PC-3 (cell line): ENCODE measurements at regions not wholly inside any gene's neighbourhood (a gene's known extent, or its start where the extent isn't known, plus 50 kb on each side); places are given as distances from the start of the nearest gene placed in this dataset.

ENCODE experiments used
- ATAC-seq: fragments of 200-7000 bp; cut with Tn5 transposase; 2 replicates; pipeline ENCODE4 v1.9.1; 2020; ENCODE audit warnings: mild to moderate bottlenecking, moderate library complexity
- BruUV-seq: library from RNA; stranded (reverse); fragments of 400-500 nt; replicated peaks from 2 replicates; lab custom pipeline; 2021; lab: Mats Ljungman, UMichigan
- CTCF ChIA-PET: fragments of 300-600 bp; sonication (Branson Sonifier 250); formaldehyde crosslinking; loops from one replicate; lab custom pipeline; 2022; ENCODE audit warnings: antibody characterized with exemption; lab: Charles Lee
- POLR2A ChIA-PET: fragments of 300-600 bp; sonication (Branson Sonifier 250); formaldehyde crosslinking; loops from one replicate; lab custom pipeline; 2022; ENCODE audit warnings: antibody characterized with exemption; ENCODE audit not compliant: unreplicated experiment; lab: Charles Lee
- DNase-seq: peaks from one replicate; pipeline ENCODE4 v3.0.0-alpha.2; 2015
- H2AFZ ChIP-seq: fragments of 300-600 bp; sonication (generic); 2 replicates; pipeline ENCODE4 v1.6.0; 2016; ENCODE audit warnings: antibody characterized with exemption, low read length
- H3F3A ChIP-seq: fragments of 300-600 bp; sonication (generic); one replicate; pipeline ENCODE4 v1.6.0; 2017; ENCODE audit warnings: antibody characterized with exemption, low read length, control low read depth, mild to moderate bottlenecking; ENCODE audit not compliant: unreplicated experiment
- H3K27ac ChIP-seq: fragments of 300-600 bp; sonication (generic); 2 replicates; pipeline ENCODE4 v1.5.1; 2016; ENCODE audit warnings: mild to moderate bottlenecking, low read length
- H3K27me3 ChIP-seq: fragments of 300-600 bp; sonication (generic); 2 replicates; pipeline ENCODE4 v1.6.1; 2016; ENCODE audit warnings: low read length, mixed read lengths
- H3K36me3 ChIP-seq: fragments of 300-600 bp; sonication (generic); 2 replicates; pipeline ENCODE4 v1.6.1; 2016; ENCODE audit warnings: low read depth, mixed run types, low read length, mixed read lengths
- H3K4me1 ChIP-seq: fragments of 300-600 bp; sonication (generic); 2 replicates; pipeline ENCODE4 v1.5.1; 2016; ENCODE audit warnings: low read length; ENCODE audit not compliant: insufficient read depth
- H3K4me2 ChIP-seq: fragments of 300-600 bp; sonication (generic); 2 replicates; pipeline ENCODE4 v1.6.0; 2016; ENCODE audit warnings: low read length
- H3K4me3 ChIP-seq: fragments of 300-600 bp; sonication (generic); 2 replicates; pipeline ENCODE4 v1.5.1; 2016; ENCODE audit warnings: mild to moderate bottlenecking, low read length, mixed read lengths
- H3K79me2 ChIP-seq: fragments of 300-600 bp; sonication (generic); 2 replicates; pipeline ENCODE4 v1.6.1; 2017; ENCODE audit warnings: low read length, mixed read lengths
- H3K9ac ChIP-seq: fragments of 300-600 bp; sonication (generic); 2 replicates; pipeline ENCODE4 v1.6.0; 2016; ENCODE audit warnings: mild to moderate bottlenecking, low read length
- H3K9me2 ChIP-seq: fragments of 300-600 bp; sonication (generic); replicated peaks from 2 replicates; pipeline ENCODE4 v1.6.1; 2016; ENCODE audit warnings: mixed run types, low read length, mixed read lengths
- H3K9me3 ChIP-seq: fragments of 300-600 bp; sonication (generic); 2 replicates; pipeline ENCODE4 v1.6.1; 2016; ENCODE audit warnings: low read length, mixed read lengths
- H4K20me1 ChIP-seq: fragments of 300-600 bp; sonication (generic); 2 replicates; pipeline ENCODE4 v1.6.1; 2016; ENCODE audit warnings: low read length, mixed read lengths
- EZH2 ChIP-seq: fragments of 300-600 bp; sonication (generic); IDR thresholded peaks from one replicate; pipeline ENCODE4 v1.6.1; 2017; ENCODE audit warnings: antibody characterized with exemption, mild to moderate bottlenecking, low read length; ENCODE audit not compliant: unreplicated experiment
- EZH2phosphoT487 ChIP-seq: fragments of 300-600 bp; sonication (generic); IDR thresholded peaks from 2 replicates; pipeline ENCODE4 v1.6.1; 2018; ENCODE audit warnings: mild to moderate bottlenecking, antibody characterized with exemption, low read length, borderline replicate concordance
- intact Hi-C: fragments of 100-400 bp; cut with micrococcal nuclease; formaldehyde crosslinking; loops from 2 replicates; pipeline ENCODE4 v1.9.0; 2023
- TF ChIP-seq, protein P1 (sequence below): fragments of 300-600 bp; sonication (generic); conservative IDR thresholded peaks from 2 replicates; pipeline ENCODE4 v1.5.1; 2017; ENCODE audit warnings: antibody characterized with exemption, low read depth, mild to moderate bottlenecking, low read length

DNA sequence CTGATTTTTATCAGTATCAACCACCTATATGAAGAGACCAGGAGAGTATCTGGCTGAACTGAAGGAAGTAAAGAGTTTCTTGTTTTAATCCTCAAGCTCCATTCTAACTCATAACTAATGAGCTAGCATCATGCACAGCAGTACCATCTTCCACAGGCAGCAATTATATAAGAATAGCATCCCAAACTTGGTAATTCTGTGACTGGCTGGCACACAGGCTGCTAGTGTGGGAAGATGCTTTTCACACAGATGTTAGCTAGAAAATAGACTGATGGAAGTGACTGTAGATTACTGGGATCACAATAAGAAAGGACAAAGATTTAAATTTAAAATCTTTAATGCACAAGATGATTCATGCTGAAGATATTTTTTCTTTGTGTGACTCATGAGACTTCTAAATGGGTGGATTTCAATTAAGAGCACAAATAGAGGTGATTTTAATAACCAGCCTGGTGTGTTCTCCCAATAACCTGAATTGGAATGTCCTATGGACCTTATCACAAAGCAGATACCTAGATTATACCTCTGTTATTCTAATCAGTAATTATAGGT, 417.7 kb upstream of the ATXN7L3B start:
- H3K36me3 ChIP-seq = no peaks in the 10 kb centered on the region
- POLR2A ChIA-PET = interaction anchor here (0.6 kb wide), 1 partner anchor 1185 kb away, joined by 3 read pairs; no protein-coding TSS in a partner anchor
- DNase-seq = peak; percentile 58
- no peaks in the 10 kb centered on the region for H3K9me3 ChIP-seq
- intact Hi-C loops = no loop called here
- H3F3A ChIP-seq = no peaks in the 10 kb centered on the region
- H3K27me3 ChIP-seq = no peaks in the 10 kb centered on the region
- no peak overlapping the region for H2AFZ ChIP-seq
- H3K9me2 ChIP-seq = no peaks in the 10 kb centered on the region
- H3K4me1 ChIP-seq = peaks cover 11% of the 10 kb centered on the region; the same call in 1 of the 2 replicates
- H3K79me2 ChIP-seq = no peaks in the 10 kb centered on the region
- no peak overlapping the region for H3K4me3 ChIP-seq
- no peak overlapping the region for H3K4me2 ChIP-seq
- CTCF ChIA-PET = interaction anchor here (0.6 kb wide), 1 partner anchor 94 kb away, joined by 4 read pairs; no protein-coding TSS in a partner anchor
- TF ChIP-seq EZH2 (no peak), EZH2phosphoT487 (no peak)
- TF ChIP-seq, protein P1, sequence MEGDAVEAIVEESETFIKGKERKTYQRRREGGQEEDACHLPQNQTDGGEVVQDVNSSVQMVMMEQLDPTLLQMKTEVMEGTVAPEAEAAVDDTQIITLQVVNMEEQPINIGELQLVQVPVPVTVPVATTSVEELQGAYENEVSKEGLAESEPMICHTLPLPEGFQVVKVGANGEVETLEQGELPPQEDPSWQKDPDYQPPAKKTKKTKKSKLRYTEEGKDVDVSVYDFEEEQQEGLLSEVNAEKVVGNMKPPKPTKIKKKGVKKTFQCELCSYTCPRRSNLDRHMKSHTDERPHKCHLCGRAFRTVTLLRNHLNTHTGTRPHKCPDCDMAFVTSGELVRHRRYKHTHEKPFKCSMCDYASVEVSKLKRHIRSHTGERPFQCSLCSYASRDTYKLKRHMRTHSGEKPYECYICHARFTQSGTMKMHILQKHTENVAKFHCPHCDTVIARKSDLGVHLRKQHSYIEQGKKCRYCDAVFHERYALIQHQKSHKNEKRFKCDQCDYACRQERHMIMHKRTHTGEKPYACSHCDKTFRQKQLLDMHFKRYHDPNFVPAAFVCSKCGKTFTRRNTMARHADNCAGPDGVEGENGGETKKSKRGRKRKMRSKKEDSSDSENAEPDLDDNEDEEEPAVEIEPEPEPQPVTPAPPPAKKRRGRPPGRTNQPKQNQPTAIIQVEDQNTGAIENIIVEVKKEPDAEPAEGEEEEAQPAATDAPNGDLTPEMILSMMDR = no peak
- peak; percentile 75 for ATAC-seq
- no peaks in the 10 kb centered on the region for H4K20me1 ChIP-seq
- no TSS peak for BruUV-seq
- no peak overlapping the region for H3K27ac ChIP-seq
- H3K9ac ChIP-seq = no peak overlapping the region

DNA sequence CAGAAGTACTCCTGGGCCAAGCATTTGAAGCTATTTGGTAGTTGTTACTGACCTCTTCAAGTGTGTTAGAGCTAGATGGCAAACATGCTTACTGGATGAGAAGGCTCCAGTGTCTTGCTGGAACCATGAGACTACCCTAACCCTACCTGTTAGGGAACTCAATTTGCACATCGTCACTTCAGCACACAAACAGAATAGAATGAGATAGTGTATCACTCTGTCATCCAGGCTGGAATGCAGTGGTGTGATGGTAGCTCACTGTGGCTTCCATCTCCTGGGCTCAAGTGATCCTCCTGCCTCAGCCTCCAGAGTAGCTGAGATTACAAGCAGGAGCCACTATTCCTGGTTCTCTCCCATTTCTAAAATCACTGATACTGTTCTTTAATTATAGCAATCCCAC, 417.0 kb upstream of the ATXN7L3B start:
- H3K9ac ChIP-seq = no peak overlapping the region
- no peaks in the 10 kb centered on the region for H3K9me3 ChIP-seq
- ChIA-PET POLR2A (no interaction called here), CTCF (no interaction called here)
- H3F3A ChIP-seq = no peaks in the 10 kb centered on the region
- H3K36me3 ChIP-seq = no peaks in the 10 kb centered on the region
- no peak overlapping the region for H3K27ac ChIP-seq
- intact Hi-C loops = no loop called here
- H3K4me3 ChIP-seq = no peak overlapping the region
- peaks cover 11% of the 10 kb centered on the region; the same call in 1 of the 2 replicates for H3K4me1 ChIP-seq
- H3K27me3 ChIP-seq = no peaks in the 10 kb centered on the region
- no peak for TF ChIP-seq EZH2
- no peak for TF ChIP-seq EZH2phosphoT487
- TF ChIP-seq, protein P1 = no peak
- no peak overlapping the region for H2AFZ ChIP-seq
- no peak for ATAC-seq
- no peak for DNase-seq
- H3K4me2 ChIP-seq = no peak overlapping the region
- no peaks in the 10 kb centered on the region for H4K20me1 ChIP-seq
- no peaks in the 10 kb centered on the region for H3K9me2 ChIP-seq
- BruUV-seq = no TSS peak
- H3K79me2 ChIP-seq = no peaks in the 10 kb centered on the region

GRCh38 chr12:74129702-74130101, 407.9 kb upstream of the ATXN7L3B start:
- Histone ChIP-seq H3K9ac (no peak overlapping the region), H3K4me1 (no peaks in the 10 kb centered on the region), H3K27ac (no peak overlapping the region), H3K79me2 (no peaks in the 10 kb centered on the region), H3K27me3 (no peaks in the 10 kb centered on the region), H3K9me2 (no peaks in the 10 kb centered on the region), H3K9me3 (no peaks in the 10 kb centered on the region), H4K20me1 (no peaks in the 10 kb centered on the region), H3K4me2 (no peak overlapping the region), H3K4me3 (no peak overlapping the region), H3F3A (no peaks in the 10 kb centered on the region), H3K36me3 (no peaks in the 10 kb centered on the region), H2AFZ (no peak overlapping the region)
- ChIA-PET CTCF (no interaction called here), POLR2A (no interaction called here)
- no TSS peak for BruUV-seq
- intact Hi-C loops = no loop called here
- DNase-seq = no peak
- no peak for ATAC-seq
- TF ChIP-seq EZH2phosphoT487 = no peak
- TF ChIP-seq, protein P1 = no peak
- TF ChIP-seq EZH2 = no peak
